Astrocyte (in vitro differentiated cells and primary cell): ENCODE measurements at regions not wholly inside any gene's neighbourhood (a gene's known extent, or its start where the extent isn't known, plus 50 kb on each side); places are given as distances from the start of the nearest gene placed in this dataset.
A peak's percentile ranks its signal among the peaks of the same experiment; 100 is the strongest.

Experiments
- DNase-seq: peaks from one replicate; pipeline ENCODE4 v3.0.0-alpha.2; 2010; ENCODE audit warnings: low read depth
- FAIRE-seq: peaks from 2 replicates; lab custom pipeline; 2011; peaks lifted over from hg19 to GRCh38; lab: Jason Lieb, UNC
- H2AFZ ChIP-seq: 2 replicates; pipeline ENCODE4 v1.6.0; 2012; ENCODE audit warnings: low read depth, low read length, inconsistent platforms
- H3K27ac ChIP-seq: 2 replicates; pipeline ENCODE4 v1.5.1; 2011; ENCODE audit warnings: low read depth, low read length, inconsistent platforms
- H3K27me3 ChIP-seq: 2 replicates; pipeline ENCODE4 v1.6.0; 2011; ENCODE audit warnings: low read length, inconsistent platforms; ENCODE audit not compliant: insufficient read depth
- H3K36me3 ChIP-seq: 2 replicates; pipeline ENCODE4 v1.5.1; 2011; ENCODE audit warnings: low read length, inconsistent platforms; ENCODE audit not compliant: insufficient read depth
- H3K4me1 ChIP-seq: 2 replicates; pipeline ENCODE4 v1.5.1; 2011; ENCODE audit warnings: low read length, inconsistent platforms; ENCODE audit not compliant: insufficient read depth
- H3K4me2 ChIP-seq: 2 replicates; pipeline ENCODE4 v1.6.0; 2012; ENCODE audit warnings: low read length, inconsistent platforms
- H3K4me3 ChIP-seq: 2 replicates; pipeline ENCODE4 v1.5.1; 2011; ENCODE audit warnings: low read depth, mild to moderate bottlenecking, low read length, inconsistent platforms; ENCODE audit not compliant: insufficient read depth
- H3K79me2 ChIP-seq: 2 replicates; pipeline ENCODE4 v1.6.0; 2012; ENCODE audit warnings: mild to moderate bottlenecking, low read length, inconsistent platforms; ENCODE audit not compliant: insufficient read depth
- H3K9ac ChIP-seq: 2 replicates; pipeline ENCODE4 v1.6.0; 2012; ENCODE audit warnings: mild to moderate bottlenecking, low read length, inconsistent platforms
- H3K9me3 ChIP-seq: 2 replicates; pipeline ENCODE4 v1.5.1; 2012; ENCODE audit warnings: low read depth, mild to moderate bottlenecking, low read length, inconsistent platforms; ENCODE audit not compliant: insufficient read depth
- H4K20me1 ChIP-seq: 2 replicates; pipeline ENCODE4 v1.6.0; 2012; ENCODE audit warnings: low read length, inconsistent platforms; ENCODE audit not compliant: insufficient read depth
- H3K27ac Mint-ChIP-seq: one replicate; pipeline ENCODE4 v1.8.0; 2021; ENCODE audit warnings: mild to moderate bottlenecking, mixed read lengths; ENCODE audit not compliant: unreplicated experiment
- H3K27me3 Mint-ChIP-seq: one replicate; pipeline ENCODE4 v1.8.0; 2021; ENCODE audit warnings: low read depth, mixed read lengths; ENCODE audit not compliant: unreplicated experiment
- H3K36me3 Mint-ChIP-seq: one replicate; pipeline ENCODE4 v1.8.0; 2021; ENCODE audit warnings: low read depth, mixed read lengths; ENCODE audit not compliant: unreplicated experiment
- H3K4me1 Mint-ChIP-seq: one replicate; pipeline ENCODE4 v1.8.0; 2021; ENCODE audit warnings: low read depth, mixed read lengths; ENCODE audit not compliant: unreplicated experiment
- H3K4me3 Mint-ChIP-seq: one replicate; pipeline ENCODE4 v1.8.0; 2021; ENCODE audit warnings: mild to moderate bottlenecking, moderate library complexity, mixed read lengths; ENCODE audit not compliant: unreplicated experiment
- H3K9me3 Mint-ChIP-seq: one replicate; pipeline ENCODE4 v1.8.0; 2021; ENCODE audit warnings: mild to moderate bottlenecking, mixed read lengths; ENCODE audit not compliant: unreplicated experiment
- EZH2 ChIP-seq: IDR thresholded peaks from 2 replicates; pipeline ENCODE4 v1.6.1; 2012; ENCODE audit warnings: mild to moderate bottlenecking, low read length, inconsistent platforms; ENCODE audit not compliant: insufficient read depth
- TF ChIP-seq, protein P1 (sequence below): IDR thresholded peaks from 2 replicates; pipeline ENCODE4 v1.5.1; 2011; ENCODE audit warnings: low read depth, mild to moderate bottlenecking, inconsistent platforms, low read length, moderate library complexity; ENCODE audit not compliant: insufficient read depth

- Histone ChIP-seq H3K4me1 (no peaks in the 10 kb centered on the region), H3K79me2 (no peaks in the 10 kb centered on the region), H3K9me3 (no peaks in the 10 kb centered on the region), H3K9ac (no peak overlapping the region), H3K27me3 (no peaks in the 10 kb centered on the region), H4K20me1 (no peaks in the 10 kb centered on the region), H2AFZ (no peak overlapping the region), H3K4me2 (no peak overlapping the region), H3K27ac (no peak overlapping the region), H3K4me3 (no peak overlapping the region), H3K36me3 (no peaks in the 10 kb centered on the region)
- DNase-seq, result peak; percentile 18
- no peak for FAIRE-seq
- Mint-ChIP-seq H3K9me3 (no peaks in the 10 kb centered on the region), H3K36me3 (no peaks in the 10 kb centered on the region), H3K4me3 (no peak overlapping the region), H3K27me3 (no peaks in the 10 kb centered on the region), H3K27ac (no peak overlapping the region), H3K4me1 (no peaks in the 10 kb centered on the region)
- TF ChIP-seq, protein P1, sequence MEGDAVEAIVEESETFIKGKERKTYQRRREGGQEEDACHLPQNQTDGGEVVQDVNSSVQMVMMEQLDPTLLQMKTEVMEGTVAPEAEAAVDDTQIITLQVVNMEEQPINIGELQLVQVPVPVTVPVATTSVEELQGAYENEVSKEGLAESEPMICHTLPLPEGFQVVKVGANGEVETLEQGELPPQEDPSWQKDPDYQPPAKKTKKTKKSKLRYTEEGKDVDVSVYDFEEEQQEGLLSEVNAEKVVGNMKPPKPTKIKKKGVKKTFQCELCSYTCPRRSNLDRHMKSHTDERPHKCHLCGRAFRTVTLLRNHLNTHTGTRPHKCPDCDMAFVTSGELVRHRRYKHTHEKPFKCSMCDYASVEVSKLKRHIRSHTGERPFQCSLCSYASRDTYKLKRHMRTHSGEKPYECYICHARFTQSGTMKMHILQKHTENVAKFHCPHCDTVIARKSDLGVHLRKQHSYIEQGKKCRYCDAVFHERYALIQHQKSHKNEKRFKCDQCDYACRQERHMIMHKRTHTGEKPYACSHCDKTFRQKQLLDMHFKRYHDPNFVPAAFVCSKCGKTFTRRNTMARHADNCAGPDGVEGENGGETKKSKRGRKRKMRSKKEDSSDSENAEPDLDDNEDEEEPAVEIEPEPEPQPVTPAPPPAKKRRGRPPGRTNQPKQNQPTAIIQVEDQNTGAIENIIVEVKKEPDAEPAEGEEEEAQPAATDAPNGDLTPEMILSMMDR, result no peak
- no peak for TF ChIP-seq EZH2
Measured at GRCh38 chr1:80384083-80384830, 1377.7 kb upstream of the ADGRL4 start.

DNA sequence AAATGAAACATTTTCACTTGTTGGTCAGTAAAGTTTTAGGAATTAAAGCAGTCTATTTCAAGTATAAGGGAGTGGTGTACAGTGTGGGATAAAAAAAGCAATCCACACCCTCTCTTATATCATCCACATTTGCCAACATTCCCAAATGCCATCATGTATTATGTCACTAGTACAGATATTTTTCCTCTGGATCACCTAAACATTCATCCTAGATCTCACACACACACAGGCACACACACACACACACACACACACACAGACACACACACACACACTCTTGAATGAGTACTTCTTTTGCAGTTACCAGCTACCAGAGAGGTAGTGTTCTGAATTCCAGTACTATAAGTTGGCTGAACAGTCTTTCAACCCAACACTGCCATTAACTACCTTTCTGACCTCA is 1369.1 kb upstream of the ADGRL4 start:
- DNase-seq (peak; percentile 88), FAIRE-seq (peak; percentile 83)
- Histone ChIP-seq H3K4me3 (no peak overlapping the region), H4K20me1 (no peaks in the 10 kb centered on the region), H3K9ac (no peak overlapping the region), H3K27ac (peak overlapping the region; percentile 32), H2AFZ (no peak overlapping the region), H3K36me3 (no peaks in the 10 kb centered on the region), H3K27me3 (no peaks in the 10 kb centered on the region), H3K4me2 (peak overlapping the region; percentile 5), H3K9me3 (no peaks in the 10 kb centered on the region), H3K79me2 (no peaks in the 10 kb centered on the region), H3K4me1 (no peaks in the 10 kb centered on the region)
- H3K36me3 Mint-ChIP-seq, result no peaks in the 10 kb centered on the region
- no peak overlapping the region for H3K4me3 Mint-ChIP-seq
- H3K27ac Mint-ChIP-seq, result peak overlapping the region; percentile 89
- peaks cover 21% of the 10 kb centered on the region for H3K4me1 Mint-ChIP-seq
- no peaks in the 10 kb centered on the region for H3K9me3 Mint-ChIP-seq
- TF ChIP-seq, protein P1, result no peak
- TF ChIP-seq EZH2, result no peak
- no peaks in the 10 kb centered on the region for H3K27me3 Mint-ChIP-seq

- Mint-ChIP-seq H3K4me3 (no peak overlapping the region), H3K9me3 (no peaks in the 10 kb centered on the region)
- no peak for DNase-seq
Measured at GRCh38 chr1:80375109-80375508, 1368.6 kb upstream of the ADGRL4 start.

More at GRCh38 chr1:80375109-80375508, 1368.6 kb upstream of the ADGRL4 start:
- FAIRE-seq, result no peak
- Mint-ChIP-seq H3K36me3 (no peaks in the 10 kb centered on the region), H3K27ac (peak overlapping the region; percentile 89), H3K4me1 (peaks cover 21% of the 10 kb centered on the region), H3K27me3 (no peaks in the 10 kb centered on the region)
- H3K4me1 ChIP-seq, result no peaks in the 10 kb centered on the region
- TF ChIP-seq, protein P1, result no peak
- TF ChIP-seq EZH2, result no peak
- H3K9me3 ChIP-seq, result no peaks in the 10 kb centered on the region
- H2AFZ ChIP-seq, result peak overlapping the region; percentile 23
- no peaks in the 10 kb centered on the region for H4K20me1 ChIP-seq
- no peak overlapping the region for H3K9ac ChIP-seq
- no peaks in the 10 kb centered on the region for H3K79me2 ChIP-seq
- H3K4me3 ChIP-seq, result no peak overlapping the region
- H3K4me2 ChIP-seq, result peak overlapping the region; percentile 4
- H3K36me3 ChIP-seq, result no peaks in the 10 kb centered on the region
- H3K27me3 ChIP-seq, result no peaks in the 10 kb centered on the region
- H3K27ac ChIP-seq, result no peak overlapping the region
